GF-D8 (cell line): ENCODE measurements at regions not wholly inside any gene's neighbourhood (a gene's known extent, or its start where the extent isn't known, plus 50 kb on each side); places are given as distances from the start of the nearest gene placed in this dataset.
"Not testable (repeated sequence)": the region's sequence is repeated elsewhere in the genome, so short reads cannot be mapped to it uniquely, and the experiment has no call there.

ENCODE experiments used
- DNase-seq: peaks from one replicate; lab custom pipeline; 2025; lab: John Stamatoyannopoulos, UW

- no peak for DNase-seq
Observed at GRCh38 chr4:164596318-164596878, 157.5 kb upstream of the SMIM31 start.

- DNase-seq: no peak
Observed at GRCh38 chr4:164596927-164597326, 157.0 kb upstream of the SMIM31 start.

GRCh38 chr4:164601653-164602052 lies 152.3 kb upstream of the SMIM31 start:
- no peak for DNase-seq

- DNase-seq: not testable (repeated sequence)
Observed at GRCh38 chr4:164605791-164606190, 148.1 kb upstream of the SMIM31 start.

- DNase-seq: no peak
Observed at GRCh38 chr4:164606478-164606877, 147.5 kb upstream of the SMIM31 start.

GRCh38 chr4:164613256-164613655 lies 140.7 kb upstream of the SMIM31 start:
- DNase-seq: no peak

GRCh38 chr4:164613792-164614191 lies 140.1 kb upstream of the SMIM31 start:
- no peak for DNase-seq

- no peak for DNase-seq
Observed at GRCh38 chr4:164614329-164614728, 139.6 kb upstream of the SMIM31 start.

- no peak for DNase-seq
Observed at GRCh38 chr4:164614999-164615398, 138.9 kb upstream of the SMIM31 start.

- no peak for DNase-seq
Observed at GRCh38 chr4:164615964-164616363, 138.0 kb upstream of the SMIM31 start.

GRCh38 chr4:164616961-164617360 lies 137.0 kb upstream of the SMIM31 start:
- DNase-seq: no peak

GRCh38 chr4:164617426-164617825 lies 136.5 kb upstream of the SMIM31 start:
- DNase-seq: no peak

GRCh38 chr4:164617911-164618310 lies 136.0 kb upstream of the SMIM31 start:
- no peak for DNase-seq

- no peak for DNase-seq
Observed at GRCh38 chr4:164621886-164622521, 131.9 kb upstream of the SMIM31 start.

GRCh38 chr4:164623099-164623498 lies 130.8 kb upstream of the SMIM31 start:
- DNase-seq: no peak

- DNase-seq: no peak
Observed at GRCh38 chr4:164639001-164639400, 114.9 kb upstream of the SMIM31 start.

GRCh38 chr4:164648151-164648848 lies 105.6 kb upstream of the SMIM31 start:
- DNase-seq: no peak

GRCh38 chr4:164648849-164649212 lies 105.1 kb upstream of the SMIM31 start:
- DNase-seq: no peak

GRCh38 chr4:164659765-164660164 lies 94.2 kb upstream of the SMIM31 start:
- no peak for DNase-seq

- not testable (repeated sequence) for DNase-seq
Observed at GRCh38 chr4:164676152-164676551, 77.8 kb upstream of the SMIM31 start.

- DNase-seq: no peak
Observed at GRCh38 chr4:164683040-164683439, 70.9 kb upstream of the SMIM31 start.

- DNase-seq: no peak
Observed at GRCh38 chr4:164695650-164696049, 58.3 kb upstream of the SMIM31 start.

- DNase-seq: no peak
Observed at GRCh38 chr4:164700471-164700870, 53.5 kb upstream of the SMIM31 start.

GRCh38 chr4:164701665-164702064 lies 52.3 kb upstream of the SMIM31 start:
- no peak for DNase-seq
